ENCODE measurements at regions not wholly inside any gene's neighbourhood (a gene's known extent, or its start where the extent isn't known, plus 50 kb on each side); places are given as distances from the start of the nearest gene placed in this dataset.

GRCh38 chr6:132007474-132008190 is 56.5 kb upstream of the CCN2 start:
- POLR2A ChIA-PET, result no interaction called here
- CTCF ChIA-PET, result interaction anchor here (1.0 to 1.4 kb wide), 5 partner anchors 9 to 34 kb away, joined by 3 to 5 read pairs (median 3); no protein-coding TSS in a partner anchor
- peak; percentile 61 for DNase-seq (ENCODE audit: low read depth, low spot score)

GRCh38 chr6:132005178-132005577 is 54.0 kb upstream of the CCN2 start:
- DNase-seq (ENCODE audit: low read depth, low spot score), result no peak
- no peak overlapping the region for H3K4me3 ChIP-seq (ENCODE audit: low read depth, low read length)
- POLR2A ChIA-PET, result no interaction called here
- CTCF ChIA-PET, result no interaction called here
- TF ChIP-seq CTCF (IDR thresholded peaks at IDR 0.05; ENCODE audit: insufficient read depth, low read length, missing control alignments), result no peak

More at GRCh38 chr6:132007474-132008190, 56.5 kb upstream of the CCN2 start:
- no peak overlapping the region for H3K4me3 ChIP-seq (ENCODE audit: low read depth, low read length)
- no peak for TF ChIP-seq CTCF (IDR thresholded peaks at IDR 0.05; ENCODE audit: insufficient read depth, low read length, missing control alignments)

- ChIA-PET POLR2A (no interaction called here), CTCF (no interaction called here)
- H3K4me3 ChIP-seq (ENCODE audit: low read depth, low read length), result no peak overlapping the region
- no peak for TF ChIP-seq CTCF (IDR thresholded peaks at IDR 0.05; ENCODE audit: insufficient read depth, low read length, missing control alignments)
- DNase-seq (ENCODE audit: low read depth, low spot score), result no peak
Measured at GRCh38 chr6:132004668-132005067, 53.5 kb upstream of the CCN2 start.

GRCh38 chr6:132003516-132004178 is 52.5 kb upstream of the CCN2 start:
- DNase-seq (ENCODE audit: low read depth, low spot score), result no peak
- H3K4me3 ChIP-seq (ENCODE audit: low read depth, low read length), result no peak overlapping the region
- ChIA-PET POLR2A (no interaction called here), CTCF (no interaction called here)
- TF ChIP-seq CTCF (IDR thresholded peaks at IDR 0.05; ENCODE audit: insufficient read depth, low read length, missing control alignments), result no peak

Measured in AG04449 (cell line).